Peyer's patch (tissue), 4 donors: ENCODE measurements at regions not wholly inside any gene's neighbourhood (a gene's known extent, or its start where the extent isn't known, plus 50 kb on each side); places are given as distances from the start of the nearest gene placed in this dataset.

Source experiments
- CTCF ChIP-seq, 6 experiments: fragments of 450-650 bp in 4 of 6; fragments of 200-600 bp in 2 of 6; sonication (generic) in 1 of 6; IDR thresholded peaks; one replicate each; pipeline ENCODE4 v1.5.1; 2017 to 2019; ENCODE audit warnings: antibody characterized with exemption in 6 of 6, mild to moderate bottlenecking in 3 of 6, moderate library complexity in 1 of 6
- POLR2A ChIP-seq, 2 donors: fragments of 450-650 bp; IDR thresholded peaks; one replicate each; pipeline ENCODE4 v1.5.1; 2017; ENCODE audit warnings: antibody characterized with exemption in 2 of 2, mild to moderate bottlenecking in 2 of 2, moderate library complexity in 2 of 2

GRCh38 chr6:22027040-22027725, 269.7 kb downstream of the PRL start:
- no peak for TF ChIP-seq CTCF (IDR thresholded peaks at IDR 0.05)
- TF ChIP-seq POLR2A (IDR thresholded peaks at IDR 0.05), result no peak
